Liver (tissue), 8 donors: ENCODE measurements at regions not wholly inside any gene's neighbourhood (a gene's known extent, or its start where the extent isn't known, plus 50 kb on each side); places are given as distances from the start of the nearest gene placed in this dataset.

Experiments used
- DNase-seq: peaks from one replicate; pipeline ENCODE4 v3.0.0-alpha.2; 2017; ENCODE audit warnings: low spot score
- H3K27ac ChIP-seq, 2 donors: one replicate each; pipeline ENCODE4 v1.7.0; 2013; ENCODE audit warnings: inconsistent platforms in 2 of 2, low read length in 2 of 2, control low read depth in 1 of 2, low read depth in 1 of 2, mild to moderate bottlenecking in 1 of 2
- H3K27me3 ChIP-seq, 4 donors: one replicate each; pipeline versions ENCODE4 v1.6.1 to v1.7.0; 2013; ENCODE audit warnings: low read length in 3 of 4, inconsistent platforms in 1 of 4, mild to moderate bottlenecking in 1 of 4, moderate library complexity in 1 of 4; ENCODE audit not compliant: control insufficient read depth in 4 of 4, insufficient read depth in 4 of 4
- H3K36me3 ChIP-seq, 4 donors: one replicate each; pipeline versions ENCODE4 v1.6.1 to v1.7.0; 2013; ENCODE audit warnings: low read length in 3 of 4, mild to moderate bottlenecking in 3 of 4, low read depth in 1 of 4, moderate library complexity in 1 of 4; ENCODE audit not compliant: control insufficient read depth in 4 of 4, insufficient read depth in 3 of 4
- H3K4me1 ChIP-seq, 4 donors: one replicate each; pipeline versions ENCODE4 v1.6.1 to v1.7.0; 2013; ENCODE audit warnings: low read length in 3 of 4, mild to moderate bottlenecking in 3 of 4, moderate library complexity in 1 of 4; ENCODE audit not compliant: control insufficient read depth in 4 of 4, insufficient read depth in 4 of 4
- H3K4me3 ChIP-seq, 3 donors: one replicate each; pipeline versions ENCODE4 v1.6.1 to v1.7.0; 2013; ENCODE audit warnings: low read length in 3 of 3, control low read depth in 1 of 3, low read depth in 1 of 3, mild to moderate bottlenecking in 1 of 3
- H3K9ac ChIP-seq, 2 donors: one replicate each; pipeline ENCODE4 v1.7.0; 2013; ENCODE audit warnings: low read length in 2 of 2, mild to moderate bottlenecking in 2 of 2, moderate library complexity in 2 of 2, control low read depth in 1 of 2, low read depth in 1 of 2
- H3K9me3 ChIP-seq, 4 donors: one replicate each; pipeline versions ENCODE4 v1.6.1 to v1.7.0; 2013; ENCODE audit warnings: low read length in 3 of 4; ENCODE audit not compliant: control insufficient read depth in 4 of 4
- ATF3 ChIP-seq: IDR thresholded peaks from 2 replicates; pipeline ENCODE4 v1.6.1; 2016; ENCODE audit warnings: antibody characterized with exemption
- CTCF ChIP-seq: fragments of 150-350 bp; IDR thresholded peaks from 2 replicates; pipeline ENCODE4 v1.5.1; 2017; ENCODE audit warnings: improper control_type of control experiment, low read depth, low read length; ENCODE audit not compliant: missing input control
- EGR1 ChIP-seq, 2 donors: IDR thresholded peaks; 2 replicates each; pipeline ENCODE4 v1.6.1; 2016 to 2018; ENCODE audit warnings: antibody characterized with exemption in 2 of 2, low read depth in 2 of 2
- FOXA1 ChIP-seq: IDR thresholded peaks from 2 replicates; pipeline ENCODE4 v1.6.1; 2016; ENCODE audit warnings: antibody characterized with exemption
- FOXA2 ChIP-seq: IDR thresholded peaks from 2 replicates; pipeline ENCODE4 v1.6.1; 2016; ENCODE audit warnings: antibody characterized with exemption
- GABPA ChIP-seq, 2 donors: IDR thresholded peaks in 1 of 2; conservative IDR thresholded peaks in 1 of 2; 2 replicates each; pipeline ENCODE4 v1.6.1; 2016; ENCODE audit warnings: antibody characterized with exemption in 2 of 2, mild to moderate bottlenecking in 1 of 2, moderate library complexity in 1 of 2
- HNF4G ChIP-seq: IDR thresholded peaks from 2 replicates; pipeline ENCODE4 v1.6.1; 2016; ENCODE audit warnings: antibody characterized with exemption
- JUND ChIP-seq, 2 donors: IDR thresholded peaks; 2 replicates each; pipeline ENCODE4 v1.6.1; 2016; ENCODE audit warnings: antibody characterized with exemption in 2 of 2
- MAX ChIP-seq: IDR thresholded peaks from 2 replicates; pipeline ENCODE4 v1.6.1; 2016; ENCODE audit warnings: antibody characterized with exemption
- NR2F2 ChIP-seq: IDR thresholded peaks from 2 replicates; pipeline ENCODE4 v1.6.1; 2016; ENCODE audit warnings: antibody characterized with exemption
- REST ChIP-seq: IDR thresholded peaks from 2 replicates; pipeline ENCODE4 v1.6.1; 2016; ENCODE audit warnings: antibody characterized with exemption, mild to moderate bottlenecking
- RXRA ChIP-seq, 2 donors: IDR thresholded peaks; 2 replicates each; pipeline ENCODE4 v1.6.1; 2017 to 2018; ENCODE audit warnings: antibody characterized with exemption in 2 of 2, mild to moderate bottlenecking in 1 of 2
- SP1 ChIP-seq: IDR thresholded peaks from 2 replicates; pipeline ENCODE4 v1.6.1; 2018; ENCODE audit warnings: antibody characterized with exemption, mild to moderate bottlenecking
- ZBTB33 ChIP-seq: IDR thresholded peaks from 2 replicates; pipeline ENCODE4 v1.6.1; 2016; ENCODE audit warnings: antibody characterized with exemption
- WGBS: extraction: QIAGEN DNeasy Blood & Tissue Kit; methylation state at CpG from one replicate; pipeline ENCODE4 v1.1.7; 2013; 5-methylcytosine and 5-hydroxymethylcytosine counted together
- donor health status: healthy.
- donor health status: healthy.
- donor health status: healthy.
- donor health status: healthy.
- donor health status: healthy.

GRCh38 chr13:97074618-97075017 lies 80.3 kb upstream of the OXGR1 start:
- no peaks in the 10 kb centered on the region for H3K27me3 ChIP-seq
- H3K27ac ChIP-seq: no peak overlapping the region
- H3K4me3 ChIP-seq: no peak overlapping the region
- DNase-seq: no peak
- TF ChIP-seq GABPA (IDR thresholded peaks at IDR 0.05 in 1 of 2, conservative IDR thresholded peaks at IDR 0.05 in 1 of 2): no peak
- H3K9ac ChIP-seq: no peak overlapping the region
- H3K9me3 ChIP-seq: peaks cover 0 to 12% (median 1%) of the 10 kb centered on the region in 4 donors
- WGBS: 43% methylated on average over 1 of the region's 1 CpG
- no peaks in the 10 kb centered on the region for H3K36me3 ChIP-seq
- H3K4me1 ChIP-seq: no peaks in the 10 kb centered on the region

GRCh38 chr13:97076898-97077297 lies 82.6 kb upstream of the OXGR1 start:
- Histone ChIP-seq H3K9ac (no peak overlapping the region), H3K9me3 (peaks cover 0 to 12% (median 1%) of the 10 kb centered on the region in 4 donors), H3K27me3 (no peaks in the 10 kb centered on the region), H3K36me3 (no peaks in the 10 kb centered on the region), H3K27ac (no peak overlapping the region), H3K4me3 (no peak overlapping the region), H3K4me1 (no peaks in the 10 kb centered on the region)
- no peak for DNase-seq
- TF ChIP-seq JUND (IDR thresholded peaks at IDR 0.05): no peak
- TF ChIP-seq ZBTB33: no peak
- WGBS: 69% methylated on average over 9 of the region's 9 CpGs

GRCh38 chr13:97077341-97077740 lies 83.1 kb upstream of the OXGR1 start:
- H3K36me3 ChIP-seq: no peaks in the 10 kb centered on the region
- no peak overlapping the region for H3K9ac ChIP-seq
- no peak for TF ChIP-seq REST
- no peak for TF ChIP-seq SP1
- TF ChIP-seq ZBTB33: no peak
- no peak for TF ChIP-seq FOXA1
- TF ChIP-seq JUND (IDR thresholded peaks at IDR 0.05): no peak
- no peak for TF ChIP-seq CTCF
- TF ChIP-seq HNF4G: no peak
- no peak for TF ChIP-seq FOXA2
- TF ChIP-seq NR2F2: no peak
- no peak for TF ChIP-seq ATF3
- no peak for TF ChIP-seq MAX
- no peak for TF ChIP-seq EGR1 (IDR thresholded peaks at IDR 0.05; ENCODE audit: low read depth in 2 of 2)
- TF ChIP-seq RXRA (IDR thresholded peaks at IDR 0.05): no peak
- no peaks in the 10 kb centered on the region for H3K4me1 ChIP-seq
- no peak overlapping the region for H3K27ac ChIP-seq
- DNase-seq: no peak
- H3K4me3 ChIP-seq: no peak overlapping the region
- 44% methylated on average over 1 of the region's 1 CpG for WGBS
- H3K27me3 ChIP-seq: no peaks in the 10 kb centered on the region
- H3K9me3 ChIP-seq: peaks cover 0 to 12% (median 1%) of the 10 kb centered on the region in 4 donors
